ENCODE measurements at regions not wholly inside any gene's neighbourhood (a gene's known extent, or its start where the extent isn't known, plus 50 kb on each side); places are given as distances from the start of the nearest gene placed in this dataset.

GRCh38 chr11:32273931-32274330, 161.4 kb downstream of the WT1 start:
- TF ChIP-seq ZNF274 (IDR thresholded peaks at IDR 0.05; ENCODE audit: low read length) (no peak), ZNF274 (tag by site-specific recombination; IDR thresholded peaks at IDR 0.05; ENCODE audit: borderline replicate concordance) (no peak), MYNN (tag by site-specific recombination; IDR thresholded peaks at IDR 0.05; ENCODE audit: borderline replicate concordance) (no peak), ZBTB1 (tag by site-specific recombination; IDR thresholded peaks at IDR 0.05) (no peak), ZNF311 (tag by site-specific recombination; IDR thresholded peaks at IDR 0.05; ENCODE audit: borderline replicate concordance) (no peak), ZNF292 (tag by site-specific recombination; IDR thresholded peaks at IDR 0.05; ENCODE audit: borderline replicate concordance, low read depth) (no peak), PRDM2 (tag by site-specific recombination; IDR thresholded peaks at IDR 0.05; ENCODE audit: borderline replicate concordance) (no peak), ZBTB7A (tag by site-specific recombination; IDR thresholded peaks at IDR 0.05; ENCODE audit: low read depth) (no peak), ZNF140 (tag by site-specific recombination; IDR thresholded peaks at IDR 0.05) (no peak), ZNF768 (tag by site-specific recombination; IDR thresholded peaks at IDR 0.05) (no peak), ZNF202 (tag by site-specific recombination; IDR thresholded peaks at IDR 0.05; ENCODE audit: borderline replicate concordance) (no peak)
- TF ChIP-seq, protein P1, sequence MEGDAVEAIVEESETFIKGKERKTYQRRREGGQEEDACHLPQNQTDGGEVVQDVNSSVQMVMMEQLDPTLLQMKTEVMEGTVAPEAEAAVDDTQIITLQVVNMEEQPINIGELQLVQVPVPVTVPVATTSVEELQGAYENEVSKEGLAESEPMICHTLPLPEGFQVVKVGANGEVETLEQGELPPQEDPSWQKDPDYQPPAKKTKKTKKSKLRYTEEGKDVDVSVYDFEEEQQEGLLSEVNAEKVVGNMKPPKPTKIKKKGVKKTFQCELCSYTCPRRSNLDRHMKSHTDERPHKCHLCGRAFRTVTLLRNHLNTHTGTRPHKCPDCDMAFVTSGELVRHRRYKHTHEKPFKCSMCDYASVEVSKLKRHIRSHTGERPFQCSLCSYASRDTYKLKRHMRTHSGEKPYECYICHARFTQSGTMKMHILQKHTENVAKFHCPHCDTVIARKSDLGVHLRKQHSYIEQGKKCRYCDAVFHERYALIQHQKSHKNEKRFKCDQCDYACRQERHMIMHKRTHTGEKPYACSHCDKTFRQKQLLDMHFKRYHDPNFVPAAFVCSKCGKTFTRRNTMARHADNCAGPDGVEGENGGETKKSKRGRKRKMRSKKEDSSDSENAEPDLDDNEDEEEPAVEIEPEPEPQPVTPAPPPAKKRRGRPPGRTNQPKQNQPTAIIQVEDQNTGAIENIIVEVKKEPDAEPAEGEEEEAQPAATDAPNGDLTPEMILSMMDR (tag by site-specific recombination; IDR thresholded peaks at IDR 0.05) = no peak
- TF ChIP-seq, protein P2, sequence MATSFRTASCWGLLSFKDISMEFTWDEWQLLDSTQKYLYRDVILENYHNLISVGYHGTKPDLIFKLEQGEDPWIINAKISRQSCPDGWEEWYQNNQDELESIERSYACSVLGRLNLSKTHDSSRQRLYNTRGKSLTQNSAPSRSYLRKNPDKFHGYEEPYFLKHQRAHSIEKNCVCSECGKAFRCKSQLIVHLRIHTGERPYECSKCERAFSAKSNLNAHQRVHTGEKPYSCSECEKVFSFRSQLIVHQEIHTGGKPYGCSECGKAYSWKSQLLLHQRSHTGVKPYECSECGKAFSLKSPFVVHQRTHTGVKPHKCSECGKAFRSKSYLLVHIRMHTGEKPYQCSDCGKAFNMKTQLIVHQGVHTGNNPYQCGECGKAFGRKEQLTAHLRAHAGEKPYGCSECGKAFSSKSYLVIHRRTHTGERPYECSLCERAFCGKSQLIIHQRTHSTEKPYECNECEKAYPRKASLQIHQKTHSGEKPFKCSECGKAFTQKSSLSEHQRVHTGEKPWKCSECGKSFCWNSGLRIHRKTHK (tag by site-specific recombination; IDR thresholded peaks at IDR 0.05) = no peak

All from HEK293 (cell line).